HEK293 (cell line): ENCODE measurements at regions not wholly inside any gene's neighbourhood (a gene's known extent, or its start where the extent isn't known, plus 50 kb on each side); places are given as distances from the start of the nearest gene placed in this dataset.

Source experiments
- ZNF670 ChIP-seq: fragments of 450-650 bp; formaldehyde crosslinking; IDR thresholded peaks from 2 replicates; pipeline ENCODE4 v1.5.1; 2016; ENCODE audit warnings: missing biosample characterization, missing genetic modification characterization, low read depth
- ZNF785 ChIP-seq: fragments of 450-650 bp; formaldehyde crosslinking; IDR thresholded peaks from 2 replicates; pipeline ENCODE4 v1.5.1; 2016; ENCODE audit warnings: missing biosample characterization, missing genetic modification characterization
- TF ChIP-seq, protein P1 (sequence below): fragments of 450-650 bp; formaldehyde crosslinking; IDR thresholded peaks from 2 replicates; pipeline ENCODE4 v1.5.1; 2016; ENCODE audit warnings: missing biosample characterization, missing genetic modification characterization
- TF ChIP-seq, protein P2 (sequence below): fragments of 450-650 bp; formaldehyde crosslinking; IDR thresholded peaks from 2 replicates; pipeline ENCODE4 v1.5.1; 2016; ENCODE audit warnings: missing biosample characterization, missing genetic modification characterization
- TF ChIP-seq, protein P3 (sequence below): fragments of 450-650 bp; IDR thresholded peaks from 2 replicates; pipeline ENCODE4 v1.5.1; 2018; ENCODE audit warnings: missing biosample characterization, missing genetic modification characterization
- TF ChIP-seq, protein P4 (sequence below): fragments of 450-650 bp; formaldehyde crosslinking; IDR thresholded peaks from 2 replicates; pipeline ENCODE4 v1.5.1; 2017; ENCODE audit warnings: missing biosample characterization, mild to moderate bottlenecking, missing genetic modification characterization, moderate library complexity

DNA sequence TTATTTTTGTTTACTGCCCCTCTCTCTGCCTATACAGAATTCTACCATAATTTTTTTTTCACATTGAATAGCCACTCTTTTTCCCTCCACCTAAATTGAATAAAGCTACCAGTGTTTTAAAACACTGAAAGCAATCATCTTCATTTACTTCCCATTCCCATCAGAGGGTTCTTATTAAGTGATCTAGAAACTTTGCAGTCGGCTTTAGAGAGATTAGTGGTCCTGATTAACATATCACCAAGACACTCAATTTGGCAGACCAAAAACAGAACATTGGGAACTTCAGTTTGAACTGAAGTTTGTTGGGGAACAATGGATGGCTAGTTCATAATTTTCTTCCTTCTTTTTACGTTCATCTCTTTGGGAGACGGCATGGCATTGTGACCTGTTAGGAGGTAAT, 249.5 kb downstream of the CBLN4 start:
- TF ChIP-seq, protein P1, sequence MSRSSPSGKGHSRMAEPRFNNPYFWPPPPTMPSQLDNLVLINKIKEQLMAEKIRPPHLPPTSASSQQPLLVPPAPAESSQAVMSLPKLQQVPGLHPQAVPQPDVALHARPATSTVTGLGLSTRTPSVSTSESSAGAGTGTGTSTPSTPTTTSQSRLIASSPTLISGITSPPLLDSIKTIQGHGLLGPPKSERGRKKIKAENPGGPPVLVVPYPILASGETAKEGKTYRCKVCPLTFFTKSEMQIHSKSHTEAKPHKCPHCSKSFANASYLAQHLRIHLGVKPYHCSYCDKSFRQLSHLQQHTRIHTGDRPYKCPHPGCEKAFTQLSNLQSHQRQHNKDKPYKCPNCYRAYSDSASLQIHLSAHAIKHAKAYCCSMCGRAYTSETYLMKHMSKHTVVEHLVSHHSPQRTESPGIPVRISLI = no peak
- TF ChIP-seq, protein P2, sequence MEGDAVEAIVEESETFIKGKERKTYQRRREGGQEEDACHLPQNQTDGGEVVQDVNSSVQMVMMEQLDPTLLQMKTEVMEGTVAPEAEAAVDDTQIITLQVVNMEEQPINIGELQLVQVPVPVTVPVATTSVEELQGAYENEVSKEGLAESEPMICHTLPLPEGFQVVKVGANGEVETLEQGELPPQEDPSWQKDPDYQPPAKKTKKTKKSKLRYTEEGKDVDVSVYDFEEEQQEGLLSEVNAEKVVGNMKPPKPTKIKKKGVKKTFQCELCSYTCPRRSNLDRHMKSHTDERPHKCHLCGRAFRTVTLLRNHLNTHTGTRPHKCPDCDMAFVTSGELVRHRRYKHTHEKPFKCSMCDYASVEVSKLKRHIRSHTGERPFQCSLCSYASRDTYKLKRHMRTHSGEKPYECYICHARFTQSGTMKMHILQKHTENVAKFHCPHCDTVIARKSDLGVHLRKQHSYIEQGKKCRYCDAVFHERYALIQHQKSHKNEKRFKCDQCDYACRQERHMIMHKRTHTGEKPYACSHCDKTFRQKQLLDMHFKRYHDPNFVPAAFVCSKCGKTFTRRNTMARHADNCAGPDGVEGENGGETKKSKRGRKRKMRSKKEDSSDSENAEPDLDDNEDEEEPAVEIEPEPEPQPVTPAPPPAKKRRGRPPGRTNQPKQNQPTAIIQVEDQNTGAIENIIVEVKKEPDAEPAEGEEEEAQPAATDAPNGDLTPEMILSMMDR = no peak
- TF ChIP-seq, protein P3, sequence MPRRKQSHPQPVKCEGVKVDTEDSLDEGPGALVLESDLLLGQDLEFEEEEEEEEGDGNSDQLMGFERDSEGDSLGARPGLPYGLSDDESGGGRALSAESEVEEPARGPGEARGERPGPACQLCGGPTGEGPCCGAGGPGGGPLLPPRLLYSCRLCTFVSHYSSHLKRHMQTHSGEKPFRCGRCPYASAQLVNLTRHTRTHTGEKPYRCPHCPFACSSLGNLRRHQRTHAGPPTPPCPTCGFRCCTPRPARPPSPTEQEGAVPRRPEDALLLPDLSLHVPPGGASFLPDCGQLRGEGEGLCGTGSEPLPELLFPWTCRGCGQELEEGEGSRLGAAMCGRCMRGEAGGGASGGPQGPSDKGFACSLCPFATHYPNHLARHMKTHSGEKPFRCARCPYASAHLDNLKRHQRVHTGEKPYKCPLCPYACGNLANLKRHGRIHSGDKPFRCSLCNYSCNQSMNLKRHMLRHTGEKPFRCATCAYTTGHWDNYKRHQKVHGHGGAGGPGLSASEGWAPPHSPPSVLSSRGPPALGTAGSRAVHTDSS (tag by site-specific recombination) = no peak
- TF ChIP-seq, protein P4, sequence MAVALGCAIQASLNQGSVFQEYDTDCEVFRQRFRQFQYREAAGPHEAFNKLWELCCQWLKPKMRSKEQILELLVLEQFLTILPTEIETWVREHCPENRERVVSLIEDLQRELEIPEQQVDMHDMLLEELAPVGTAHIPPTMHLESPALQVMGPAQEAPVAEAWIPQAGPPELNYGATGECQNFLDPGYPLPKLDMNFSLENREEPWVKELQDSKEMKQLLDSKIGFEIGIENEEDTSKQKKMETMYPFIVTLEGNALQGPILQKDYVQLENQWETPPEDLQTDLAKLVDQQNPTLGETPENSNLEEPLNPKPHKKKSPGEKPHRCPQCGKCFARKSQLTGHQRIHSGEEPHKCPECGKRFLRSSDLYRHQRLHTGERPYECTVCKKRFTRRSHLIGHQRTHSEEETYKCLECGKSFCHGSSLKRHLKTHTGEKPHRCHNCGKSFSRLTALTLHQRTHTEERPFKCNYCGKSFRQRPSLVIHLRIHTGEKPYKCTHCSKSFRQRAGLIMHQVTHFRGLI = no peak
- TF ChIP-seq ZNF670 (tag by site-specific recombination) (no peak), ZNF785 (tag by site-specific recombination) (no peak)
